ENCODE measurements at regions not wholly inside any gene's neighbourhood (a gene's known extent, or its start where the extent isn't known, plus 50 kb on each side); places are given as distances from the start of the nearest gene placed in this dataset.
A peak's percentile ranks its signal among the peaks of the same experiment; 100 is the strongest.

DNA sequence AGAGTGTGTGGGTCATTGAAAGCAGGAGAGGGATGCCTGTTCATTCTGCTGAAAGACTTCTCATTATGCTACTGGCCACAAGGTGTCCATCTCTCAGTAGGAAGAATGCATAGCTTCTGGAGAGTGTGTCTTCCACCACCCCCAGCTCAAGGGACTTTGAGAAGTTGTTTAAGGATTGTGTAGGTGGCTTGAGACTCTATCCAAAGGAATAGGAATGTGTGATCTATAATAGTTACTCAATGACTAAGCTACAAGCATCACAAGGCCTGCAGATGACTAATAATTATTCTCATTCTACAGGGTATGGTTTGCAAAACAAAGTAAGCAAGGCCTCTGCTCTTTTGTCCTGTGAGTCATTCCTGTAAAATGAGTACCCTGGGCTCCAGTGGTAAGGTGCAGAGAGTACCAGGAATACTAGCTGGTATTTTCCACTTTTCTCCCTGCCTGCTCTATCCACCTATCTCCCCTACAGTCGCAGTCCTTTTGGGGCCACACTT is 279.8 kb upstream of the BOD1L1 start:
- TF ChIP-seq CTCF (optimal IDR thresholded peaks at IDR 0.05 in 1 of 3, IDR thresholded peaks at IDR 0.05 in 1 of 3, conservative IDR thresholded peaks at IDR 0.05 in 1 of 3; ENCODE audit: extremely low read depth in 1 of 3, insufficient read depth in 2 of 3, low read length in 3 of 3) (peak in 1 of 3 experiments; percentile 55), EZH2 (IDR thresholded peaks at IDR 0.05; ENCODE audit: low read length) (no peak)
